NK-92 (cell line): ENCODE measurements at regions not wholly inside any gene's neighbourhood (a gene's known extent, or its start where the extent isn't known, plus 50 kb on each side); places are given as distances from the start of the nearest gene placed in this dataset.

Source experiments
- DNase-seq: peaks from one replicate; lab custom pipeline; 2025; ENCODE audit not compliant: unreplicated experiment; lab: John Stamatoyannopoulos, UW

GRCh38 chr3:178263236-178263916 lies 272.9 kb upstream of the KCNMB2 start:
- no peak for DNase-seq

DNA sequence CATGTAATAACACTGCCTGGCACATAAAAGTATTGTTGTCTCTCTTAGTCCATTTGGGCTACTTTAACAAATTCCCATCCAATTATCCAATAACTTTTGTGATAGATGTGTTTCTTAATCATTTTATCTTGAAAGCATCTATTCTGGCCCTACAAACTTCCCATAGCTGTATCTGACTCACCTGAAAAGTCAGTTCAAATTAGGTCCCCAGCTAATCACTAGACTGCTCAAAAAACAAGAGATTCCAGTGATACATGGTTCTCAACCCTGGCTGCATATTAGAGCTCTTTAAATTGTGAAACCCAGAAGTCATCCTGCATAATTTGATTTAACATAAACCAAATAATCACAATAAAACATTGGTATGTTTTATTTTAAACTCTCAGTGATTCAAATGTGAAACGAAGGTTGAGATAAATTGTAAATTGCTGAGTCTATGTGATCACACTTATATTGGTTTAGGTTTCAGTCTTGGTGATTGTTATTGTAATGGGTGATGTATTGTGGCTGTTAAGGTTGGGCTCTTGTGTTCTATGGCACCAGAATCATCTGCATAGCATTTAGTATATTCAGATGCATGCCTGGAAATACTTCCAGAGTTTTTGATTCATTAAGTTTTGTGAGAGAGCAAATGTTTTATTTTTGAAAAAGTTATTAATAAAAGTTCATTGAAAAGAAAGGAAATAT lies 268.9 kb upstream of the KCNMB2 start:
- DNase-seq, result no peak

GRCh38 chr3:178270838-178271237 lies 265.4 kb upstream of the KCNMB2 start:
- no peak for DNase-seq

DNA sequence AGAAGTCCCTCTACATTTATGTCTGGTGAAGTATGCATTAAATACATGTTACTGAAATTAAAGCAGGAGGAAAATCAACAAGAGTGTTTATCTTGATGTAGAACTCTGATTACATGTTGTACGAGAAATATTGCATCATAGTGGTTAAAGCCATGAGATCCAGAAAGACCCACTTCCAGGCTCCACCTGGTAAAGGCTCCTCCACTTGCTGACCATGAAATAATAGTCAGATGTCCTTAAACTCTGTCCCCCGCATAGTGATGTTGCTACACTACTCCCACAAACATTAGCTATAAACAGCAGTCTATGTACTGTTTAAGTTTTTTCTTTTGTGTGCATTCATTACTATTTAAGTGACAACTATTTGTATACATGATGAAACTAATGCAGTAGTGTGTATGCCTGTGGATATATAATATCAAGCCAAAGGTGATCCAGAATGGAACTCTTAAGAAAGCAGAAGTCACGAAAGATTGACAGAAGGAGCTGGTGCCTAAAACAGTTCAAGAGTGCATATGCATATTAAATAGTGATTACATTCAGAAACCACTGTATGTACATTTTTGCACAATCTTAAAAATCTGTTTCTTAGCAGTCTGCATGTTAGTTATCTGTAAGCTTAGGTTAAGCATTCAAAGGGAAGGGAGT lies 264.4 kb upstream of the KCNMB2 start:
- DNase-seq, result no peak

GRCh38 chr3:178272841-178273240 lies 263.4 kb upstream of the KCNMB2 start:
- DNase-seq, result no peak

DNA sequence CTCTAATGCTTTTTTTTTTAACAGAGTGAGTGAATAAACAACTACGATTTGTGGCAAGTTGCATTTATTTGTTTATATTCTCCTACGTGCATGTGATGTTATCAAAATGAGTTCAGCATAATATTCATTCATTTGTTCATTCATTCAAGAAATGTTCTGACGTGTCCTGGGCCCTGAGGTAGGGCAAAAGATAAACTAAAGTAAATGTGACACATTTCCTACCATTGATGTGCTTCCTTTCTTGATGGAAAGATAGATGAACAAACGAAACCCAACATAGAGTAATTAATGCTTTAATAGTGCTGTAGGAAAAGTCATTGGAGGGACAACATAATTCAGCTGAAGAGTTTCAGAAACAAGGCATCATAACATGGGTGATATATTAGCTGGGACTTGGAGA lies 261.5 kb upstream of the KCNMB2 start:
- no peak for DNase-seq

DNA sequence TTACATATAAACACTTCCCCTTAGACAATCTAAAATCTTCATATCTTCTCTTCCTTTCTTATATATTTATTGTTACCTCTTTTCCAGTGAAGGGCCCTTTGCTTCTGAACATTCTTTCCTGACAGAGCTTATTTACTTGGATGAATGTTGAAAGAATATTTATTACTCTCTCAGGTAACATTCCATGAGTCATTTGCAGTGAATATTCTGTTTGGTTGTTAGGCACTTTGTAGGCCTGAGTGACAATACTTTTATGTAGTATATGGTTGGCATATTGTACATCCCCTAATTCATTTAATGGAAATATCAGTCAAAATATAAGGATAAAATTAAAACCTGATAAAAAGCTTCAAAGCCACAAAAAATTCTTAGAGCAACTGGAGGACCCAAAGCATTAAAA lies 260.9 kb upstream of the KCNMB2 start:
- no peak for DNase-seq

GRCh38 chr3:178275793-178276192 lies 260.4 kb upstream of the KCNMB2 start:
- DNase-seq, result no peak

GRCh38 chr3:178277605-178278004 lies 258.6 kb upstream of the KCNMB2 start:
- DNase-seq, result no peak

DNA sequence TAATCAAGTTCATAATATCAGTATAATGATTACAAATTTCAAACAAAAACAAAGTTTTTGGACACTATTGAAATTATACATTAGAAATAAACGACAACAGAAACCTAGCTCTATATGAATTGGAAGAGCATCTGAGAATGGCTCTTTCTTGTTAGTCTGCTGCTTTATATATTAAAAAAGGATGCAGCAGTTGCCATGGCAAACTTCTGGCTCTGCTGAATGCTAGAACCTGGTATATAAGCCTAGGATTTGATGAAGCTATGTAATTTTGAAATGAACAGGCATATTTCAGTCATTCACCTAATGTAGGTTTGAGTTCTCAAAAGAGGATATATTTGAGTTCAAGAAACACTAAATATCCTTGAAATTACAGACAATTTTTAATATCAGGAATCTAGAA lies 252.7 kb upstream of the KCNMB2 start:
- no peak for DNase-seq

GRCh38 chr3:178284181-178284580 lies 252.1 kb upstream of the KCNMB2 start:
- no peak for DNase-seq

DNA sequence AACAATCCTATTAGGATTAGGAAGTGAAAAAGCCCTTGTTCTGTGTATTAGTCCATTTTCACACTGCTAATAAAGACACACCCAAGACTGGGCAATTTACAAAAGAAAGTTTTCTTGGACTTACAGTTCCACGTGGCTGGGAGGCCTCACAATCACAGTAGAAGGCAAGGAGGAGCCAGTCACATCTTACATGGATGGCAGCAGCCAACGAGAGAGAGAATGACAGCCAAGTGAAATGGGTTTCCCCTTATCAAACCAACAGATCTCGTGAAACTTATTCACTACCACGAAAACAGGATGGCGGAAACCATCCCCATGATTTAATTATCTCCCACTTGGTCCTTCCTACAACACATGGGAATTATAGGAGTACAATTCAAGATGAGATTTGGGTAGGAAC lies 248.2 kb upstream of the KCNMB2 start:
- no peak for DNase-seq

DNA sequence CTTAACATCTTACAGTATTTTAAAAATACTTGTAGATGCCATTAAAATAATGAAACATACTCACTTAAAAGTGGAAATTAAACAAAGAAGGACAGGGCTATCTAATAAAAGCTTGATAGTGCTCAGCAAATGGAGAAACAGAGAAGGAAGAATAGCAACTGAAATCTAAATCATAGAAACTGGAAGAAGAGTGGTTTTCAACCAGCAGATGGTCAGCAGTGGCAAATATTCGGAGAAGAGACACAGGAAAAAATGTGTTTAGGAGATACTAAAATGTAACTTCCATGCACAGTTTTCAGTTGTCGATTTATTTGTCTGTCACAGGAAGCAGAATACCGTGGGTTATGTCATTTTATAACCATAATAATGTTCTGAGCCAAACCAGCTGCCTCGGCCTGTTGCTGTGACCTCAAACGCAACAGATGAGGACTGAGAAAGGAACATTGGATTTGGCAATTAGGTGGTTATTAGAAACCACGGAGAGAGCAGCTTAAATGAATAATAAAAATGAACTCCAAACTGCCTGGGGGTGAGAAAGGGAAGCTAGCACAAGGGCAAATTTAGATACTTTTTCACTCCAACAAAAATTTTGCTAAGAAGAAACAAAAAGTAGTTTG lies 246.6 kb upstream of the KCNMB2 start:
- no peak for DNase-seq

GRCh38 chr3:178291574-178292370 lies 244.5 kb upstream of the KCNMB2 start:
- DNase-seq, result no peak

- DNase-seq, result no peak
Measured at GRCh38 chr3:178295292-178295912, 240.8 kb upstream of the KCNMB2 start.

DNA sequence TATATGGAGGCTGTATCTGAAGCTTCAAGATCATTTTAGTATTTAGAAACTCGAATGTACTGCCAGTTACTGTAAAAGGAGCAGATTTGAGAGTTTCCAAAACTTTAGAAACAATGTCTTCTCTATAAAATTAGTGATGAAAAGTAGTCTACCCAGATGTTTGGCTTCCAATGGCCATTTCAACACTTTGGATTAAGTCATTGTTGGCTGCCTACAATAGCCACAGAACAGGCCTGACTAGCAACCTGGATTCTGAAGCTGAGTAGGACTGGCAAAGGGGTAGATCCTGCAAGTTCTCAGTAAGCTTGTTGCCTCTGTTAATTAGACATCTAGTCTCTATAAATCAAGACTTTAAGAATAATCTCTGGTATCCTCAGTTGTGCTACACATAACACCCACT lies 239.0 kb upstream of the KCNMB2 start:
- DNase-seq, result no peak

DNA sequence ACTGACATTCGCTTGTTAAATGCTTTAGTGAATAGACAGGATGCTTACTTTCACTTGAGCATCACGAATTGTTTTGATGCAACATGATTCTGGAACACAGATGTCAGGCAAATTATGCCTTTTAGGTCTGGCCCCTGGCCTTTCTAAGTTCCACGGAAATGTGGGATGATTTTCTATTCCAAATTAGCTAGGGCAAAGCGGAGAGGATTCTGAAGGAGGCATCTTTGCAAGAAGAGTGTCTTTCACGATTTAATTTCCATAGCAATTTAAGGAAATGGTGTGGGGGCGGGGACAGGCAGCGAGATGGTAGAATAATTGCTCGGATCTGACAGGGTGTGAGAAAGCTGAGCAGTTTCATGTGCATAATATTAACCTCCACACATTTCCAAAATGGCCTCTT lies 238.5 kb upstream of the KCNMB2 start:
- DNase-seq, result no peak

DNA sequence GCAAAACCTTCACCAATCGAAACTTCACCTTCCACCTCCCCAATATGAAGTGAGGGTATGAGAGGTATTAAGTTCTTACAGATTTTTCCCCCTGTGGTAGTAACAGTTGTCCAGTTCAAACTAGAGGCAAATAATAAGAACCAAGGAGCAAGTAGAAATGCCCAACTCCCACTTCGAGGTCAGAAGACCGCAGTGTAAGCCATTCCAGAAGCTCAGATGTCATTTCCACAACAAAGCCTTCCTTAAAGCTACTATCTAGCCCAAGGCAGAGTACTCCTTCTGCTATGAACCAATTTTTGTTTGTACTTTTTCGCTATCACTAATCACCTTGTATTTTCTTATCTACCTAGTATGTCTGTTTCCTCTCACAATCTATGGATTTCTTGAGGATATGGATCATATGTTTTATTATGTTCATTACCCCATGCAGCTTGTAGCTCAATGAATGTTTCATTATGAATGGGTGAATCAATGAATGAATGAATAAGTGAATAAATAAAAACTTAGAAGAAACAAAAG lies 235.7 kb upstream of the KCNMB2 start:
- no peak for DNase-seq

DNA sequence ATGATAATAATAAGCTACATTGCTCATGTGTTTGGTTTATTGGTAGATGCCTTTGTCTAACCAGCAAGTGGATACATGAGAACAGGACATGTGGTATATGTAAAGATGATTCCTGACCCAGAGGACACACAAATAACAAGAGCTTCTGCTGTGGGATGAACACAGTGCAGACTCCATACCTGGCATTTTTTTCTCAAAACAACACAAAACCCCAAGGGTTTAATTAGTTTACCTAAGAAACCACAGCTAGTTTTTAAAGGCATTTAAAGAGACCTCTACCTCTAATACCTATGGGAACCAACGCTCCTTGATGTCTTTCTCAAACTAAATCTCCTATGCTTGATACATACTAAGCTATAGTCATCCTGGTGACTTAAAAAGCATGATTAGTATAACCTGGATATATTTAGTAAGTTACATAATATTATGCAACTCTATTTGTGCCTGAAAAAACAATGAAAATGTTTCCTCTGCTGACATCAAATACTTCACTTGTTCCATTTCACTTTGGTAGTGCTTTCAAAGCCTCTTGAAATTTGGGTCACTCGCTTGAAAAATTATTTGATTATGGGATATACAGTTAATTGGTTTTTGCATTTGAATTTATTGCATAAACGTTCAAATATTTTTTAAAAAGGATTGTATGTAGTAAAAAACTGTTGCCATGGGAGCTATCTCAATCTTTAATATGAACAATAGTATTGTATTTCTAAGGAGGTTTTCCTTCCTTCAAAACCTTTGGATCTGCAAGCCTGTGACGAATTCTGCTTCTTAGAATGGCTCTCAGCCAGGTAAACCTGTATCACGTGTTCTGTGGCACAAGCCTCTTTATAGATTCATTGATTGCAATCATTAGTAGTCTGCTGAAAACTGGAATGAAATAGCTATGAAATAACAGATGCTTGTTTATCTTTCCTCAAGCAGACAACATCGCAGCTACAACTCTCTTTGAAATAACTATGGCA lies 233.0 kb upstream of the KCNMB2 start:
- DNase-seq, result no peak
